ENCODE measurements at regions not wholly inside any gene's neighbourhood (a gene's known extent, or its start where the extent isn't known, plus 50 kb on each side); places are given as distances from the start of the nearest gene placed in this dataset.
"Not testable (repeated sequence)": the region's sequence is repeated elsewhere in the genome, so short reads cannot be mapped to it uniquely, and the experiment has no call there.

- H3K79me1 ChIP-seq (ENCODE audit: low read depth in 1 of 2, low read length in 2 of 2); H3K4me1 ChIP-seq (ENCODE audit: control insufficient read depth, insufficient read depth, low read length); H4K8ac ChIP-seq (ENCODE audit: low read depth in 2 of 2, low read length in 2 of 2); H3K9ac ChIP-seq (ENCODE audit: low read depth, low read length); H2BK15ac ChIP-seq (ENCODE audit: low read depth, low read length); H3K4me2 ChIP-seq (ENCODE audit: low read depth, low read length); H3K9me3 ChIP-seq (ENCODE audit: control insufficient read depth, insufficient read depth, low read length); H4K91ac ChIP-seq (ENCODE audit: insufficient read depth, low read depth, low read length); H2AK9ac ChIP-seq (replicated peaks; ENCODE audit: low read depth, low read length, poor library complexity); H2AK5ac ChIP-seq (ENCODE audit: low read depth, low read length); H2BK120ac ChIP-seq (ENCODE audit: low read depth, low read length); H3K36me3 ChIP-seq (ENCODE audit: control insufficient read depth, insufficient read depth, low read length); H3K56ac ChIP-seq (ENCODE audit: extremely low read depth, insufficient read depth, low read length); BruUV-seq (replicated peaks); H2AFZ ChIP-seq (replicated peaks; ENCODE audit: low read length, poor library complexity); H2BK5ac ChIP-seq (ENCODE audit: low read depth, low read length, poor library complexity, severe bottlenecking); in situ Hi-C loops (cut with MboI; ENCODE audit: low sequenced_read_pairs); H3K23ac ChIP-seq (ENCODE audit: low read depth, low read length); H3K18ac ChIP-seq (ENCODE audit: low read depth, low read length); H3K4me3 ChIP-seq (ENCODE audit: insufficient read depth, low read depth, low read length); H3K27ac ChIP-seq (ENCODE audit: insufficient read depth, low read length); POLR2A ChIA-PET (ENCODE audit: unreplicated experiment); ATAC-seq (ENCODE audit: low read depth); H3K4ac ChIP-seq (ENCODE audit: low read depth, low read length); DNase-seq; H3K14ac ChIP-seq (replicated peaks; ENCODE audit: low read depth, low read length); H4K5ac ChIP-seq (ENCODE audit: low read depth, low read length); dilution Hi-C loops (cut with HindIII; ENCODE audit: low sequenced_read_pairs, unreplicated experiment); H4K20me1 ChIP-seq (ENCODE audit: insufficient read depth, low read length); H2BK20ac ChIP-seq (ENCODE audit: low read depth, low read length); H3K9me1 ChIP-seq (ENCODE audit: insufficient read depth, low read length): not testable (repeated sequence)
- intact Hi-C loops (cut with micrococcal nuclease), result loop anchor here (5.0 kb wide), 1 partner anchor 649 kb away; no protein-coding TSS in a partner anchor
- TF ChIP-seq RAD21 (IDR thresholded peaks at IDR 0.05; ENCODE audit: low read length), result 0 out of 2 replicates have a peak, but pooled peaks have one; percentile 5
- 33% methylated on average over 1 of the region's 5 CpGs; no CpG with 5 or more reads in 1 of the 2 experiments for WGBS, 2 experiments (ENCODE audit: extremely low coverage in 2 of 2, insufficient read length in 1 of 2)
- peaks cover 14% of the 10 kb centered on the region for H3K27me3 ChIP-seq (ENCODE audit: control insufficient read depth, insufficient read depth, low read length)
- CTCF ChIA-PET, result interaction anchor here (0.7 kb wide), 1 partner anchor 27 kb away, joined by 7 read pairs; no protein-coding TSS in a partner anchor
Measured at GRCh38 chr1:174093789-174094188, 65.5 kb upstream of the RABGAP1L start.

Measured in IMR-90 (cell line).